PC-9 (cell line): ENCODE measurements at regions not wholly inside any gene's neighbourhood (a gene's known extent, or its start where the extent isn't known, plus 50 kb on each side); places are given as distances from the start of the nearest gene placed in this dataset.

Experiments used
- BruUV-seq: library from RNA; stranded (reverse); fragments of 400-500 nt; replicated peaks from 2 replicates; lab custom pipeline; 2021; lab: Mats Ljungman, UMichigan
- CTCF ChIA-PET: fragments of 300-600 bp; sonication (Branson Sonifier 250); formaldehyde crosslinking; loops from one replicate; lab custom pipeline; 2022; ENCODE audit warnings: antibody characterized with exemption; lab: Charles Lee
- POLR2A ChIA-PET: fragments of 300-600 bp; sonication (Branson Sonifier 250); formaldehyde crosslinking; loops from one replicate; lab custom pipeline; 2022; ENCODE audit warnings: antibody characterized with exemption; ENCODE audit not compliant: unreplicated experiment; lab: Charles Lee
- DNase-seq, 2 experiments: peaks; one replicate each; pipeline versions ENCODE4 v3.0.0 to v3.0.0-alpha.2; 2015 to 2022; ENCODE audit warnings: mixed read lengths in 1 of 2
- H2AFZ ChIP-seq: fragments of 200-600 bp; sonication (generic); 2 replicates; pipeline ENCODE4 v1.8.1; 2017; ENCODE audit warnings: antibody characterized with exemption
- H3F3A ChIP-seq: fragments of 200-600 bp; sonication (generic); 2 replicates; pipeline ENCODE4 v1.8.1; 2017; ENCODE audit warnings: antibody characterized with exemption, mild to moderate bottlenecking, low read depth; ENCODE audit not compliant: insufficient read depth
- H3K27ac ChIP-seq: fragments of 200-600 bp; sonication (generic); 2 replicates; pipeline ENCODE4 v1.6.1; 2016; ENCODE audit warnings: mixed run types
- H3K27me3 ChIP-seq: fragments of 200-600 bp; sonication (generic); 2 replicates; pipeline ENCODE4 v1.6.1; 2016; ENCODE audit warnings: low read depth, mixed run types; ENCODE audit not compliant: insufficient read depth
- H3K36me3 ChIP-seq: fragments of 200-600 bp; sonication (generic); 2 replicates; pipeline ENCODE4 v1.6.1; 2016; ENCODE audit warnings: low read depth, mixed run types
- H3K4me1 ChIP-seq: fragments of 200-600 bp; sonication (generic); replicated peaks from 2 replicates; pipeline ENCODE4 v1.6.1; 2016; ENCODE audit warnings: mixed run types; ENCODE audit not compliant: insufficient read depth
- H3K4me2 ChIP-seq: fragments of 200-600 bp; sonication (generic); 2 replicates; pipeline ENCODE4 v1.6.1; 2017; ENCODE audit warnings: mixed run types
- H3K4me3 ChIP-seq: fragments of 200-600 bp; sonication (generic); 2 replicates; pipeline ENCODE4 v1.6.1; 2016; ENCODE audit warnings: mixed run types
- H3K79me2 ChIP-seq: fragments of 200-600 bp; sonication (generic); 2 replicates; pipeline ENCODE4 v1.6.1; 2017; ENCODE audit warnings: low read depth, mixed run types
- H3K9me2 ChIP-seq: fragments of 200-600 bp; sonication (generic); 2 replicates; pipeline ENCODE4 v1.8.1; 2017; ENCODE audit warnings: mild to moderate bottlenecking; ENCODE audit not compliant: insufficient read depth
- H3K9me3 ChIP-seq: fragments of 200-600 bp; sonication (generic); 2 replicates; pipeline ENCODE4 v1.8.1; 2016; ENCODE audit warnings: low read depth; ENCODE audit not compliant: insufficient read depth
- H4K20me1 ChIP-seq: fragments of 200-600 bp; sonication (generic); 2 replicates; pipeline ENCODE4 v1.8.1; 2017; ENCODE audit not compliant: insufficient read depth
- EZH2 ChIP-seq: fragments of 200-600 bp; sonication (generic); IDR thresholded peaks from 2 replicates; pipeline ENCODE4 v1.8.0; 2017; ENCODE audit warnings: antibody characterized with exemption, low read depth
- intact Hi-C: fragments of 100-400 bp; cut with micrococcal nuclease; formaldehyde crosslinking; loops from one replicate; pipeline ENCODE4 v1.10.0; 2022; ENCODE audit not compliant: unreplicated experiment
- TF ChIP-seq, protein P1 (sequence below): fragments of 200-600 bp; sonication (generic); conservative IDR thresholded peaks from 2 replicates; pipeline ENCODE4 v1.6.1; 2017; ENCODE audit warnings: mixed run types, antibody characterized with exemption, mild to moderate bottlenecking, moderate library complexity

GRCh38 chr11:37411289-37411688 lies 813.3 kb upstream of the RAG2 start:
- intact Hi-C loops: no loop called here
- CTCF ChIA-PET: no interaction called here
- no peaks in the 10 kb centered on the region for H3F3A ChIP-seq
- TF ChIP-seq EZH2: no peak
- TF ChIP-seq, protein P1, sequence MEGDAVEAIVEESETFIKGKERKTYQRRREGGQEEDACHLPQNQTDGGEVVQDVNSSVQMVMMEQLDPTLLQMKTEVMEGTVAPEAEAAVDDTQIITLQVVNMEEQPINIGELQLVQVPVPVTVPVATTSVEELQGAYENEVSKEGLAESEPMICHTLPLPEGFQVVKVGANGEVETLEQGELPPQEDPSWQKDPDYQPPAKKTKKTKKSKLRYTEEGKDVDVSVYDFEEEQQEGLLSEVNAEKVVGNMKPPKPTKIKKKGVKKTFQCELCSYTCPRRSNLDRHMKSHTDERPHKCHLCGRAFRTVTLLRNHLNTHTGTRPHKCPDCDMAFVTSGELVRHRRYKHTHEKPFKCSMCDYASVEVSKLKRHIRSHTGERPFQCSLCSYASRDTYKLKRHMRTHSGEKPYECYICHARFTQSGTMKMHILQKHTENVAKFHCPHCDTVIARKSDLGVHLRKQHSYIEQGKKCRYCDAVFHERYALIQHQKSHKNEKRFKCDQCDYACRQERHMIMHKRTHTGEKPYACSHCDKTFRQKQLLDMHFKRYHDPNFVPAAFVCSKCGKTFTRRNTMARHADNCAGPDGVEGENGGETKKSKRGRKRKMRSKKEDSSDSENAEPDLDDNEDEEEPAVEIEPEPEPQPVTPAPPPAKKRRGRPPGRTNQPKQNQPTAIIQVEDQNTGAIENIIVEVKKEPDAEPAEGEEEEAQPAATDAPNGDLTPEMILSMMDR: no peak
- no peaks in the 10 kb centered on the region for H3K79me2 ChIP-seq
- H3K9me2 ChIP-seq: no peaks in the 10 kb centered on the region
- POLR2A ChIA-PET: no interaction called here
- H3K27ac ChIP-seq: no peak overlapping the region
- H3K4me1 ChIP-seq: no peaks in the 10 kb centered on the region
- no peak overlapping the region for H3K4me2 ChIP-seq
- BruUV-seq: no TSS peak
- no peaks in the 10 kb centered on the region; the same call in 1 of the 2 replicates for H3K9me3 ChIP-seq
- no peaks in the 10 kb centered on the region for H4K20me1 ChIP-seq
- H3K36me3 ChIP-seq: no peaks in the 10 kb centered on the region
- no peak for DNase-seq
- H3K4me3 ChIP-seq: no peak overlapping the region
- H2AFZ ChIP-seq: no peak overlapping the region
- H3K27me3 ChIP-seq: no peaks in the 10 kb centered on the region

- no peak overlapping the region for H2AFZ ChIP-seq
- no peaks in the 10 kb centered on the region for H3K79me2 ChIP-seq
- intact Hi-C loops: no loop called here
- no peak for DNase-seq
- H4K20me1 ChIP-seq: no peaks in the 10 kb centered on the region
- H3K27me3 ChIP-seq: no peaks in the 10 kb centered on the region
- H3K9me3 ChIP-seq: no peaks in the 10 kb centered on the region
- H3K9me2 ChIP-seq: no peaks in the 10 kb centered on the region
- H3K36me3 ChIP-seq: no peaks in the 10 kb centered on the region
- H3K4me3 ChIP-seq: no peak overlapping the region
- H3K4me2 ChIP-seq: no peak overlapping the region
- POLR2A ChIA-PET: no interaction called here
- CTCF ChIA-PET: no interaction called here
- no peaks in the 10 kb centered on the region for H3F3A ChIP-seq
- no peak for TF ChIP-seq EZH2
- TF ChIP-seq, protein P1: no peak
- H3K4me1 ChIP-seq: no peaks in the 10 kb centered on the region
- H3K27ac ChIP-seq: no peak overlapping the region
- no TSS peak for BruUV-seq
Observed at GRCh38 chr11:37409124-37409523, 811.1 kb upstream of the RAG2 start.

GRCh38 chr11:37407461-37407860 lies 809.4 kb upstream of the RAG2 start:
- H3K27me3 ChIP-seq: no peaks in the 10 kb centered on the region
- no peaks in the 10 kb centered on the region for H3K9me3 ChIP-seq
- H3K36me3 ChIP-seq: no peaks in the 10 kb centered on the region
- no peak overlapping the region for H3K4me3 ChIP-seq
- TF ChIP-seq, protein P1: no peak
- no peak for TF ChIP-seq EZH2
- H3F3A ChIP-seq: no peaks in the 10 kb centered on the region
- ChIA-PET POLR2A (no interaction called here), CTCF (no interaction called here)
- H3K9me2 ChIP-seq: no peaks in the 10 kb centered on the region
- H4K20me1 ChIP-seq: no peaks in the 10 kb centered on the region
- H3K4me2 ChIP-seq: no peak overlapping the region
- no peak overlapping the region for H3K27ac ChIP-seq
- H3K4me1 ChIP-seq: no peaks in the 10 kb centered on the region
- BruUV-seq: no TSS peak
- H2AFZ ChIP-seq: no peak overlapping the region
- H3K79me2 ChIP-seq: no peaks in the 10 kb centered on the region
- no peak for DNase-seq
- intact Hi-C loops: no loop called here
